ENCODE measurements at regions not wholly inside any gene's neighbourhood (a gene's known extent, or its start where the extent isn't known, plus 50 kb on each side); places are given as distances from the start of the nearest gene placed in this dataset.

- no peak for DNase-seq (ENCODE audit: low spot score)
Measured at GRCh38 chr7:36096460-36097095, 56.5 kb upstream of the EEPD1 start.

- DNase-seq (ENCODE audit: low spot score): peak; percentile 54
Measured at GRCh38 chr7:36098096-36098495, 55.0 kb upstream of the EEPD1 start.

GRCh38 chr7:36100226-36100625, 52.8 kb upstream of the EEPD1 start:
- no peak for DNase-seq (ENCODE audit: low spot score)

GRCh38 chr7:36100634-36101033, 52.4 kb upstream of the EEPD1 start:
- no peak for DNase-seq (ENCODE audit: low spot score)

Measured in kidney tubule cell (primary cell).